A673 (cell line): ENCODE measurements at regions not wholly inside any gene's neighbourhood (a gene's known extent, or its start where the extent isn't known, plus 50 kb on each side); places are given as distances from the start of the nearest gene placed in this dataset.

Experiments
- BruUV-seq: library from RNA; stranded (reverse); fragments of 400-500 nt; replicated peaks from 2 replicates; lab custom pipeline; 2021; lab: Mats Ljungman, UMichigan
- CTCF ChIA-PET: fragments of 300-600 bp; sonication (Branson Sonifier 250); formaldehyde crosslinking; loops from one replicate; lab custom pipeline; 2022; ENCODE audit warnings: antibody characterized with exemption; lab: Charles Lee
- POLR2A ChIA-PET: fragments of 300-600 bp; sonication (Branson Sonifier 250); formaldehyde crosslinking; loops from one replicate; lab custom pipeline; 2022; ENCODE audit warnings: antibody characterized with exemption; ENCODE audit not compliant: low non-redundant PET; lab: Charles Lee
- DNase-seq: peaks from one replicate; pipeline ENCODE4 v3.0.0-alpha.2; 2015; ENCODE audit warnings: low spot score
- H3K27ac ChIP-seq: fragments of 200-600 bp; sonication (generic); 2 replicates; pipeline ENCODE4 v1.5.1; 2016; ENCODE audit warnings: mixed run types, low read depth, mild to moderate bottlenecking, mixed read lengths, antibody characterized with exemption, low read length; ENCODE audit not compliant: poor library complexity, severe bottlenecking
- H3K27me3 ChIP-seq: fragments of 200-600 bp; sonication (generic); replicated peaks from 2 replicates; pipeline ENCODE4 v1.6.1; 2017; ENCODE audit warnings: mixed run types, low read depth, mild to moderate bottlenecking, mixed read lengths, antibody characterized with exemption, low read length; ENCODE audit not compliant: insufficient read depth, poor library complexity
- H3K36me3 ChIP-seq: fragments of 200-600 bp; sonication (generic); 2 replicates; pipeline ENCODE4 v1.6.1; 2016; ENCODE audit warnings: mixed run types, mild to moderate bottlenecking, mixed read lengths, antibody characterized with exemption, low read length; ENCODE audit not compliant: insufficient read depth, poor library complexity, severe bottlenecking
- H3K4me1 ChIP-seq: fragments of 200-600 bp; sonication (generic); 2 replicates; pipeline ENCODE4 v1.6.1; 2017; ENCODE audit warnings: mixed run types, mild to moderate bottlenecking, mixed read lengths, antibody characterized with exemption, low read length; ENCODE audit not compliant: insufficient read depth, poor library complexity, severe bottlenecking
- H3K4me3 ChIP-seq: fragments of 200-600 bp; sonication (generic); 2 replicates; pipeline ENCODE4 v1.5.1; 2016; ENCODE audit warnings: low read depth, mixed run types, mild to moderate bottlenecking, mixed read lengths, low read length; ENCODE audit not compliant: poor library complexity, severe bottlenecking
- H3K9me3 ChIP-seq: fragments of 200-600 bp; sonication (generic); 2 replicates; pipeline ENCODE4 v1.6.1; 2016; ENCODE audit warnings: mixed run types, low read depth, mild to moderate bottlenecking, mixed read lengths, antibody characterized with exemption, low read length; ENCODE audit not compliant: poor library complexity, severe bottlenecking
- EZH2 ChIP-seq: fragments of 200-600 bp; sonication (generic); IDR thresholded peaks from 2 replicates; pipeline ENCODE4 v1.6.1; 2017; ENCODE audit warnings: borderline replicate concordance, low read depth, mild to moderate bottlenecking, mixed read lengths, antibody characterized with exemption, low read length; ENCODE audit not compliant: poor library complexity, severe bottlenecking
- intact Hi-C: fragments of 100-400 bp; cut with micrococcal nuclease; formaldehyde crosslinking; loops from one replicate; pipeline ENCODE4 v1.10.0; 2022; ENCODE audit not compliant: unreplicated experiment
- TF ChIP-seq, protein P1 (sequence below): fragments of 300-800, 200-600 bp; sonication (generic); conservative IDR thresholded peaks from 2 replicates; pipeline ENCODE4 v1.5.1; 2017; ENCODE audit warnings: low read depth, mild to moderate bottlenecking, antibody characterized with exemption, low read length, moderate library complexity, mixed read lengths

DNA sequence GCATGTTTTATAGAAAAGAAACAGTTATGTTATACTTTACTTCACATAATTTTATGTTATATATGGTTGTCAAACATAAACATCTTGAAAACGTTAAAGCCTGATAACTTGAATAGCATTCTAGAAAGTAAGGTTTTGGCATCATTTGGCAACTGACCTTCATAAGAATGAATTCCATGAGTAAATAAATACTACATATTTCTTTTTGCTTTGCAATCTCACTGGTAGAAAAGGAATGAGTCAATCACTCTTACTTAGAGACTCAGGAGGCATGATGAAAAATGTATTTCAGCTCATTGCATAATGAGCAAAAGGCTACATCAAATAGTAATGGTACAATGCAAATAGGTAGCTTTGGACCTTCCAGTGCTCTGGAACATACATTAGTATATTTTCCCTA, 1381.9 kb downstream of the EFNB2 start:
- Histone ChIP-seq H3K27ac (no peak overlapping the region), H3K27me3 (no peaks in the 10 kb centered on the region), H3K4me1 (no peaks in the 10 kb centered on the region), H3K4me3 (no peak overlapping the region), H3K9me3 (no peaks in the 10 kb centered on the region), H3K36me3 (no peaks in the 10 kb centered on the region)
- CTCF ChIA-PET = no interaction called here
- POLR2A ChIA-PET = no interaction called here
- no peak for DNase-seq
- BruUV-seq = no TSS peak
- TF ChIP-seq EZH2 = no peak
- TF ChIP-seq, protein P1, sequence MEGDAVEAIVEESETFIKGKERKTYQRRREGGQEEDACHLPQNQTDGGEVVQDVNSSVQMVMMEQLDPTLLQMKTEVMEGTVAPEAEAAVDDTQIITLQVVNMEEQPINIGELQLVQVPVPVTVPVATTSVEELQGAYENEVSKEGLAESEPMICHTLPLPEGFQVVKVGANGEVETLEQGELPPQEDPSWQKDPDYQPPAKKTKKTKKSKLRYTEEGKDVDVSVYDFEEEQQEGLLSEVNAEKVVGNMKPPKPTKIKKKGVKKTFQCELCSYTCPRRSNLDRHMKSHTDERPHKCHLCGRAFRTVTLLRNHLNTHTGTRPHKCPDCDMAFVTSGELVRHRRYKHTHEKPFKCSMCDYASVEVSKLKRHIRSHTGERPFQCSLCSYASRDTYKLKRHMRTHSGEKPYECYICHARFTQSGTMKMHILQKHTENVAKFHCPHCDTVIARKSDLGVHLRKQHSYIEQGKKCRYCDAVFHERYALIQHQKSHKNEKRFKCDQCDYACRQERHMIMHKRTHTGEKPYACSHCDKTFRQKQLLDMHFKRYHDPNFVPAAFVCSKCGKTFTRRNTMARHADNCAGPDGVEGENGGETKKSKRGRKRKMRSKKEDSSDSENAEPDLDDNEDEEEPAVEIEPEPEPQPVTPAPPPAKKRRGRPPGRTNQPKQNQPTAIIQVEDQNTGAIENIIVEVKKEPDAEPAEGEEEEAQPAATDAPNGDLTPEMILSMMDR = no peak
- intact Hi-C loops = no loop called here

DNA sequence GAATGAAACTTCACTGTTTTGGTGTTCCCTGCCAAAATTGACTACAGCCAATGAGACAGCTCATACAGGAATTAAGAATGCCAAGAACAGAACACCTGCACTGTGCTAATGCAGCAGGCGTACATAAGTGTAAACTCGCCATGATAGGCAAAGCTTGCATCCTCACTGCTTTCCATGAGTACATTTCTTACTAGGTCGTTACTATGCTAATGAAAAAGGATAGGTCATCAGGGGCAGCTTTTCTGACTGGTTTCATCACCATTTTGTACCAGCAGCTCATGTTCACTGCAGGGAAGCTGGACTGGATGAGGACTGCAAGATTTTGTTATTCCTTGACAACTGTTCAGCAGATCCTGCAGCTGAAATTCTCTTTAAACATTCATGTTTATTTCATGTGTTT, 1383.8 kb downstream of the EFNB2 start:
- no TSS peak for BruUV-seq
- Histone ChIP-seq H3K4me1 (no peaks in the 10 kb centered on the region), H3K4me3 (no peak overlapping the region), H3K9me3 (no peaks in the 10 kb centered on the region), H3K27ac (no peak overlapping the region), H3K27me3 (no peaks in the 10 kb centered on the region), H3K36me3 (no peaks in the 10 kb centered on the region)
- DNase-seq = no peak
- TF ChIP-seq EZH2 = no peak
- TF ChIP-seq, protein P1 = no peak
- ChIA-PET POLR2A (no interaction called here), CTCF (no interaction called here)
- intact Hi-C loops = no loop called here

- Histone ChIP-seq H3K9me3 (no peaks in the 10 kb centered on the region), H3K36me3 (no peaks in the 10 kb centered on the region), H3K27ac (no peak overlapping the region), H3K27me3 (no peaks in the 10 kb centered on the region), H3K4me1 (no peaks in the 10 kb centered on the region), H3K4me3 (no peak overlapping the region)
- CTCF ChIA-PET = no interaction called here
- DNase-seq = no peak
- POLR2A ChIA-PET = no interaction called here
- BruUV-seq = no TSS peak
- intact Hi-C loops = no loop called here
- TF ChIP-seq EZH2 = no peak
- TF ChIP-seq, protein P1 = no peak
Observed at GRCh38 chr13:105147461-105147860, 1388.0 kb downstream of the EFNB2 start.
